HG02840 (cell line): ENCODE measurements at regions not wholly inside any gene's neighbourhood (a gene's known extent, or its start where the extent isn't known, plus 50 kb on each side); places are given as distances from the start of the nearest gene placed in this dataset.
"Not testable (repeated sequence)": the region's sequence is repeated elsewhere in the genome, so short reads cannot be mapped to it uniquely, and the experiment has no call there.

Source experiments
- ATAC-seq: cut with Tn5 transposase; IDR thresholded peaks from one replicate; pipeline ENCODE4 v1.9.1; 2021; ENCODE audit warnings: mild to moderate bottlenecking, moderate library complexity, moderate number of reproducible peaks; ENCODE audit not compliant: unreplicated experiment, low FRiP score

GRCh38 chr3:150248888-150249681, 159.0 kb upstream of the TSC22D2 start:
- ATAC-seq = no peak

GRCh38 chr3:150248116-150248887, 159.8 kb upstream of the TSC22D2 start:
- ATAC-seq = no peak

- no peak for ATAC-seq
Observed at GRCh38 chr3:150247441-150247840, 160.7 kb upstream of the TSC22D2 start.

- no peak for ATAC-seq
Observed at GRCh38 chr3:150243466-150243865, 164.6 kb upstream of the TSC22D2 start.

GRCh38 chr3:150242220-150242936, 165.7 kb upstream of the TSC22D2 start:
- ATAC-seq = no peak

- ATAC-seq = no peak
Observed at GRCh38 chr3:150240891-150241290, 167.2 kb upstream of the TSC22D2 start.

GRCh38 chr3:150239766-150240165, 168.3 kb upstream of the TSC22D2 start:
- no peak for ATAC-seq

- no peak for ATAC-seq
Observed at GRCh38 chr3:150238995-150239619, 169.0 kb upstream of the TSC22D2 start.

- no peak for ATAC-seq
Observed at GRCh38 chr3:150238048-150238802, 169.9 kb upstream of the TSC22D2 start.

GRCh38 chr3:150237490-150237889, 170.6 kb upstream of the TSC22D2 start:
- no peak for ATAC-seq

GRCh38 chr3:150236316-150237082, 171.6 kb upstream of the TSC22D2 start:
- no peak for ATAC-seq

- no peak for ATAC-seq
Observed at GRCh38 chr3:150235799-150236198, 172.3 kb upstream of the TSC22D2 start.

GRCh38 chr3:150232992-150233451, 175.1 kb upstream of the TSC22D2 start:
- ATAC-seq = no peak

GRCh38 chr3:150230037-150230436, 178.1 kb upstream of the TSC22D2 start:
- no peak for ATAC-seq

GRCh38 chr3:150228626-150229025, 179.5 kb upstream of the TSC22D2 start:
- ATAC-seq = not testable (repeated sequence)

- no peak for ATAC-seq
Observed at GRCh38 chr3:150227839-150228238, 180.3 kb upstream of the TSC22D2 start.

GRCh38 chr3:150225986-150226385, 182.1 kb upstream of the TSC22D2 start:
- ATAC-seq = no peak

GRCh38 chr3:150223558-150223957, 184.5 kb upstream of the TSC22D2 start:
- no peak for ATAC-seq
